Activated CD4-positive, alpha-beta T cell treated with anti-CD3 and anti-CD28 coated beads for 1 hour (primary cell): ENCODE measurements at regions not wholly inside any gene's neighbourhood (a gene's known extent, or its start where the extent isn't known, plus 50 kb on each side); places are given as distances from the start of the nearest gene placed in this dataset.
"Not testable (repeated sequence)": the region's sequence is repeated elsewhere in the genome, so short reads cannot be mapped to it uniquely, and the experiment has no call there.

Source experiments
- DNase-seq: peaks from one replicate; pipeline ENCODE4 v3.0.0-alpha.2; 2020

- DNase-seq: not testable (repeated sequence)
These were observed 65.0 kb upstream of the SMAD6 start for GRCh38 chr15:66637044-66637443.

GRCh38 chr15:66638377-66638776, 63.7 kb upstream of the SMAD6 start:
- no peak for DNase-seq

- no peak for DNase-seq
These were observed 60.3 kb upstream of the SMAD6 start for GRCh38 chr15:66641485-66642315.

GRCh38 chr15:66642514-66642913, 59.5 kb upstream of the SMAD6 start:
- no peak for DNase-seq

GRCh38 chr15:66643033-66643432, 59.0 kb upstream of the SMAD6 start:
- no peak for DNase-seq

GRCh38 chr15:66644000-66644787, 57.8 kb upstream of the SMAD6 start:
- no peak for DNase-seq

- DNase-seq: no peak
These were observed 57.2 kb upstream of the SMAD6 start for GRCh38 chr15:66644869-66645268.

- DNase-seq: no peak
These were observed 55.7 kb upstream of the SMAD6 start for GRCh38 chr15:66646308-66646707.

- DNase-seq: no peak
These were observed 55.2 kb upstream of the SMAD6 start for GRCh38 chr15:66646799-66647198.

- no peak for DNase-seq
These were observed 54.7 kb upstream of the SMAD6 start for GRCh38 chr15:66647358-66647757.

- no peak for DNase-seq
These were observed 53.4 kb upstream of the SMAD6 start for GRCh38 chr15:66648588-66648987.

GRCh38 chr15:66649235-66649984, 52.6 kb upstream of the SMAD6 start:
- no peak for DNase-seq

- DNase-seq: no peak
These were observed 51.6 kb upstream of the SMAD6 start for GRCh38 chr15:66650433-66650832.

- no peak for DNase-seq
These were observed 50.8 kb upstream of the SMAD6 start for GRCh38 chr15:66651198-66651597.

GRCh38 chr15:66651913-66652642, 50.0 kb upstream of the SMAD6 start:
- DNase-seq: no peak
